Gastroesophageal sphincter (tissue), 4 donors: ENCODE measurements at regions not wholly inside any gene's neighbourhood (a gene's known extent, or its start where the extent isn't known, plus 50 kb on each side); places are given as distances from the start of the nearest gene placed in this dataset.
"Not testable (repeated sequence)": the region's sequence is repeated elsewhere in the genome, so short reads cannot be mapped to it uniquely, and the experiment has no call there.

ENCODE experiments used
- ATAC-seq: fragments of 150-250 bp; one replicate; pipeline ENCODE4 v1.9.1; 2016; ENCODE audit warnings: mild to moderate bottlenecking, moderate library complexity
- H3K27ac ChIP-seq, 4 donors: fragments of 200-600 bp; sonication (generic) in 3 of 4; 1 replicate in 3 of 4; 2 replicates in 1 of 4; pipeline ENCODE4 v1.5.1; 2016 to 2019
- H3K27me3 ChIP-seq: fragments of 200-600 bp; sonication (generic); one replicate; pipeline ENCODE4 v1.5.1; 2019
- H3K36me3 ChIP-seq, 2 donors: fragments of 200-600 bp; sonication (generic); one replicate each; pipeline ENCODE4 v1.5.1; 2019; ENCODE audit warnings: control low read depth in 1 of 2
- H3K4me1 ChIP-seq, 3 donors: fragments of 200-600 bp; sonication (generic); 1 replicate in 2 of 3; 2 replicates in 1 of 3; pipeline ENCODE4 v1.5.1; 2016 to 2019; ENCODE audit warnings: control low read depth in 2 of 3
- H3K4me3 ChIP-seq, 2 donors: fragments of 200-600 bp; sonication (generic); one replicate each; pipeline ENCODE4 v1.5.1; 2019; ENCODE audit warnings: mild to moderate bottlenecking in 1 of 2, moderate library complexity in 1 of 2
- H3K9me3 ChIP-seq, 3 donors: fragments of 200-600 bp; sonication (generic); one replicate each; pipeline ENCODE4 v1.5.1; 2017 to 2019; ENCODE audit warnings: control low read depth in 2 of 3
- CTCF ChIP-seq, 4 experiments: fragments of 200-600 bp in 2 of 4; fragments of 450-650 bp in 2 of 4; sonication (generic) in 1 of 4; IDR thresholded peaks; one replicate each; pipeline ENCODE4 v1.5.1; 2017 to 2019; ENCODE audit warnings: antibody characterized with exemption in 4 of 4, mild to moderate bottlenecking in 2 of 4, moderate library complexity in 2 of 4
- EP300 ChIP-seq: sonication (generic); formaldehyde crosslinking; IDR thresholded peaks from one replicate; pipeline ENCODE4 v1.6.1; 2017; ENCODE audit warnings: antibody characterized with exemption, mild to moderate bottlenecking
- POLR2A ChIP-seq, 2 donors: fragments of 450-650 bp; IDR thresholded peaks; one replicate each; pipeline ENCODE4 v1.6.1; 2017; ENCODE audit warnings: antibody characterized with exemption in 2 of 2, mild to moderate bottlenecking in 2 of 2, moderate library complexity in 1 of 2
- POLR2AphosphoS5 ChIP-seq: sonication (generic); formaldehyde crosslinking; IDR thresholded peaks from one replicate; pipeline ENCODE4 v1.6.1; 2017; ENCODE audit warnings: antibody characterized with exemption
- WGBS, 2 donors: methylation state at CpG; one replicate each; pipeline ENCODE4 v1.1.5; 2018; ENCODE audit warnings: low coverage in 1 of 2; 5-methylcytosine and 5-hydroxymethylcytosine counted together

GRCh38 chr3:177792311-177793030 is 595.2 kb upstream of the TBL1XR1 start:
- no peaks in the 10 kb centered on the region for H3K4me1 ChIP-seq
- H3K4me3 ChIP-seq = no peak overlapping the region
- H3K36me3 ChIP-seq = no peaks in the 10 kb centered on the region
- 75 to 89% methylated on average over 5 to 6 of the region's 6 CpGs for WGBS, 2 donors
- no peaks in the 10 kb centered on the region for H3K9me3 ChIP-seq
- ATAC-seq = no peak
- TF ChIP-seq POLR2A (IDR thresholded peaks at IDR 0.05) = no peak
- no peak for TF ChIP-seq EP300
- no peak for TF ChIP-seq POLR2AphosphoS5
- no peak for TF ChIP-seq CTCF (IDR thresholded peaks at IDR 0.05)
- no peaks in the 10 kb centered on the region for H3K27me3 ChIP-seq
- no peak overlapping the region for H3K27ac ChIP-seq

GRCh38 chr3:177793451-177793850 is 596.2 kb upstream of the TBL1XR1 start:
- TF ChIP-seq CTCF (IDR thresholded peaks at IDR 0.05) = no peak
- no peak for TF ChIP-seq EP300
- TF ChIP-seq POLR2AphosphoS5 = no peak
- TF ChIP-seq POLR2A (IDR thresholded peaks at IDR 0.05) = no peak
- H3K36me3 ChIP-seq = no peaks in the 10 kb centered on the region
- ATAC-seq = no peak
- H3K27ac ChIP-seq = no peak overlapping the region
- no peak overlapping the region for H3K4me3 ChIP-seq
- WGBS, 2 donors = 83 to 92% methylated on average over 1 to 3 of the region's 3 CpGs
- no peaks in the 10 kb centered on the region for H3K27me3 ChIP-seq
- no peaks in the 10 kb centered on the region for H3K9me3 ChIP-seq
- no peaks in the 10 kb centered on the region for H3K4me1 ChIP-seq

GRCh38 chr3:177795216-177795615 is 597.9 kb upstream of the TBL1XR1 start:
- TF ChIP-seq POLR2AphosphoS5 = no peak
- no peak for TF ChIP-seq POLR2A (IDR thresholded peaks at IDR 0.05)
- TF ChIP-seq EP300 = no peak
- no peak for TF ChIP-seq CTCF (IDR thresholded peaks at IDR 0.05)
- Histone ChIP-seq H3K9me3 (no peaks in the 10 kb centered on the region), H3K4me3 (no peak overlapping the region), H3K27ac (no peak overlapping the region), H3K4me1 (no peaks in the 10 kb centered on the region), H3K27me3 (no peaks in the 10 kb centered on the region), H3K36me3 (no peaks in the 10 kb centered on the region)
- no peak for ATAC-seq
- 57 to 86% methylated on average over 1 of the region's 1 CpG for WGBS, 2 donors

GRCh38 chr3:177795859-177796258 is 598.6 kb upstream of the TBL1XR1 start:
- TF ChIP-seq EP300 (no peak), POLR2A (IDR thresholded peaks at IDR 0.05) (no peak), CTCF (IDR thresholded peaks at IDR 0.05) (no peak), POLR2AphosphoS5 (no peak)
- no peaks in the 10 kb centered on the region for H3K36me3 ChIP-seq
- H3K4me3 ChIP-seq = no peak overlapping the region
- no peaks in the 10 kb centered on the region for H3K9me3 ChIP-seq
- no peak overlapping the region for H3K27ac ChIP-seq
- no peaks in the 10 kb centered on the region for H3K27me3 ChIP-seq
- no peak for ATAC-seq
- no peaks in the 10 kb centered on the region for H3K4me1 ChIP-seq

- H3K4me1 ChIP-seq = peaks cover 0 to 15% (median 0%) of the 10 kb centered on the region in 3 donors
- ATAC-seq, H3K27ac ChIP-seq, H3K27me3 ChIP-seq, H3K36me3 ChIP-seq, H3K4me3 ChIP-seq, H3K9me3 ChIP-seq: not testable (repeated sequence)
- WGBS, 2 donors = 93 to 100% methylated on average over 1 of the region's 3 CpGs
Observed at GRCh38 chr3:177800147-177800546, 602.9 kb upstream of the TBL1XR1 start.
